Osteoblast (primary cell): ENCODE measurements at regions not wholly inside any gene's neighbourhood (a gene's known extent, or its start where the extent isn't known, plus 50 kb on each side); places are given as distances from the start of the nearest gene placed in this dataset.

ENCODE experiments used
- DNase-seq: peaks from one replicate; pipeline ENCODE4 v3.0.0; 2011; ENCODE audit warnings: low spot score, mixed read lengths; ENCODE audit not compliant: insufficient read length; ENCODE audit errors: missing footprints
- H2AFZ ChIP-seq: 2 replicates; pipeline ENCODE4 v1.6.0; 2011; ENCODE audit warnings: mild to moderate bottlenecking, low read length
- H3K27ac ChIP-seq: 2 replicates; pipeline ENCODE4 v1.5.1; 2011; ENCODE audit warnings: mild to moderate bottlenecking, low read depth, low read length, moderate library complexity
- H3K27me3 ChIP-seq: 2 replicates; pipeline ENCODE4 v1.6.0; 2012; ENCODE audit warnings: mild to moderate bottlenecking, control low read depth, inconsistent platforms, low read length, moderate library complexity; ENCODE audit not compliant: insufficient read depth
- H3K36me3 ChIP-seq: 2 replicates; pipeline ENCODE4 v1.5.1; 2011; ENCODE audit warnings: mild to moderate bottlenecking, low read length, control low read depth, moderate library complexity; ENCODE audit not compliant: insufficient read depth
- H3K4me1 ChIP-seq: 2 replicates; pipeline ENCODE4 v1.5.1; 2011; ENCODE audit warnings: mild to moderate bottlenecking, low read length, control low read depth, moderate library complexity; ENCODE audit not compliant: insufficient read depth
- H3K4me2 ChIP-seq: 2 replicates; pipeline ENCODE4 v1.6.0; 2011; ENCODE audit warnings: mild to moderate bottlenecking, low read length; ENCODE audit not compliant: insufficient read depth
- H3K4me3 ChIP-seq: fragments of 200-600 bp; sonication (generic); 3 replicates; pipeline ENCODE4 v1.5.1; 2012; ENCODE audit warnings: mild to moderate bottlenecking, low read length, inconsistent platforms; ENCODE audit not compliant: insufficient read depth
- H3K79me2 ChIP-seq: 2 replicates; pipeline ENCODE4 v1.6.0; 2012; ENCODE audit warnings: mild to moderate bottlenecking, low read length, control low read depth, inconsistent platforms; ENCODE audit not compliant: insufficient read depth
- H3K9me3 ChIP-seq: 2 replicates; pipeline ENCODE4 v1.5.1; 2011; ENCODE audit warnings: low read depth, low read length, control low read depth
- H4K20me1 ChIP-seq: 2 replicates; pipeline ENCODE4 v1.6.0; 2012; ENCODE audit warnings: mild to moderate bottlenecking, low read length, control low read depth; ENCODE audit not compliant: insufficient read depth
- TF ChIP-seq, protein P1 (sequence below): IDR thresholded peaks from 2 replicates; pipeline ENCODE4 v1.5.1; 2011; ENCODE audit warnings: mild to moderate bottlenecking, low read depth, low read length, moderate library complexity; ENCODE audit errors: extremely low read depth

DNA sequence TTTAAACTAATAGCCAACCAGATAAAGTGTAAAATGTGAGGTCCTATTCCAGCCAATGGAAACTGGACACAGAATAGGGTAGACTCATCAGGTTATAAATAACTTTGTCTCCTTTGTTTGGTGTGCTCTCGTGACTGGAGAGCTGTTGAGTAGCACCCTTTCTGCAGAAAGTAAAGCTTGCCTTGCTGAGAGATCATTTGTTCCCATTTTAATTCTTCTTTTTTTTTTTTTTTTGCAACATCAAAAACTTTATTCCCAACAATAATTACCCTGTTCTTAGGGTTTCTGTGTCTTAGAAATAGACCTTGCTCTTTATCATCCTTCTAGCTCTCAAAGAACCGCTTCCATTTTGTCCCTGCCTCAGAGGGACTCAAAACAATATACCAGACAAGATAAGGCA lies 220.4 kb downstream of the FAM76B start:
- Histone ChIP-seq H4K20me1 (no peaks in the 10 kb centered on the region), H3K27me3 (no peaks in the 10 kb centered on the region), H3K79me2 (no peaks in the 10 kb centered on the region), H3K27ac (no peak overlapping the region), H3K4me2 (no peak overlapping the region), H3K36me3 (no peaks in the 10 kb centered on the region), H3K4me1 (peaks cover 22% of the 10 kb centered on the region), H3K9me3 (peaks cover 5% of the 10 kb centered on the region), H2AFZ (no peak overlapping the region), H3K4me3 (no peak overlapping the region)
- TF ChIP-seq, protein P1, sequence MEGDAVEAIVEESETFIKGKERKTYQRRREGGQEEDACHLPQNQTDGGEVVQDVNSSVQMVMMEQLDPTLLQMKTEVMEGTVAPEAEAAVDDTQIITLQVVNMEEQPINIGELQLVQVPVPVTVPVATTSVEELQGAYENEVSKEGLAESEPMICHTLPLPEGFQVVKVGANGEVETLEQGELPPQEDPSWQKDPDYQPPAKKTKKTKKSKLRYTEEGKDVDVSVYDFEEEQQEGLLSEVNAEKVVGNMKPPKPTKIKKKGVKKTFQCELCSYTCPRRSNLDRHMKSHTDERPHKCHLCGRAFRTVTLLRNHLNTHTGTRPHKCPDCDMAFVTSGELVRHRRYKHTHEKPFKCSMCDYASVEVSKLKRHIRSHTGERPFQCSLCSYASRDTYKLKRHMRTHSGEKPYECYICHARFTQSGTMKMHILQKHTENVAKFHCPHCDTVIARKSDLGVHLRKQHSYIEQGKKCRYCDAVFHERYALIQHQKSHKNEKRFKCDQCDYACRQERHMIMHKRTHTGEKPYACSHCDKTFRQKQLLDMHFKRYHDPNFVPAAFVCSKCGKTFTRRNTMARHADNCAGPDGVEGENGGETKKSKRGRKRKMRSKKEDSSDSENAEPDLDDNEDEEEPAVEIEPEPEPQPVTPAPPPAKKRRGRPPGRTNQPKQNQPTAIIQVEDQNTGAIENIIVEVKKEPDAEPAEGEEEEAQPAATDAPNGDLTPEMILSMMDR, result no peak
- no peak for DNase-seq

DNA sequence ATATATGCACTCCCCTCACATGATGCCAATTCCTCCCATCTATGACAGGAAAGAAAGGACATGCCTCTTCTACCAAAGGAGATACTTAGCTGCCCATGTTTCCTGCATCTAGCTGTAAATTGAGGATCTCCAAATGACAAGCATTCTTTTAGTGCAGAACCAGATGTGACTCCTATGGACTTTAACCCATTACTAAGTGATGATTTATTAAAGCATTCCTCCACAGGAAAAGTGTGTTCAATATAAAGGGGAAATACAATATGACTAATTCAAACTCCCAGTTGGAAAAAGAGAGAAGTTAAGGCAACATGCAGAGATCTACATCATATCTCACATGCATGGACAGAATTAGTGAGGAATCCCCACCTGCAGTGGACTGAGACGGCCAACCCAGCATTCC lies 221.3 kb downstream of the FAM76B start:
- Histone ChIP-seq H3K4me1 (peaks cover 26% of the 10 kb centered on the region), H3K27ac (peak overlapping the region; percentile 10), H3K27me3 (no peaks in the 10 kb centered on the region), H3K9me3 (peaks cover 5% of the 10 kb centered on the region), H4K20me1 (no peaks in the 10 kb centered on the region), H3K4me3 (no peak overlapping the region), H2AFZ (no peak overlapping the region), H3K4me2 (no peak overlapping the region), H3K36me3 (no peaks in the 10 kb centered on the region), H3K79me2 (no peaks in the 10 kb centered on the region)
- TF ChIP-seq, protein P1, result no peak
- no peak for DNase-seq

DNA sequence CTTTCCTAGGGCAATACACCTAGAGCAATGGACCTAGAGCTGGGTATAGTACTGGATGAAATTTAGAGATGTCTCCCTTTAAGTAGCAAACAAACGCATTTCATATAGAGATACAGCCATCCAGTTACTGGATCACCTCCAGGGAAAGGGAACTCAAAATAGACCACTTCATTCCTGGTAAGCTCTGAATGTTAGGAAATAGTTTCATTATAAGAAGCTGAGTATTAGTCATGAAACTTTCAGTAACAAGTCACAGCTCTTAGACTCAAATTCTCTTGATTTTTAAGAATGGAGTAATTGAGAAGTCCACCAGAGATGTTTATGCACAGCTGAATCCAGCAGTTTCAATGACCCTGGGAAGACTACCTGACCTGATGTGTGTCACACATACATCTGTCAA lies 221.9 kb downstream of the FAM76B start:
- peaks cover 5% of the 10 kb centered on the region for H3K9me3 ChIP-seq
- TF ChIP-seq, protein P1, result no peak
- no peak overlapping the region for H2AFZ ChIP-seq
- no peaks in the 10 kb centered on the region for H3K79me2 ChIP-seq
- no peak overlapping the region for H3K4me3 ChIP-seq
- H3K4me1 ChIP-seq, result peaks cover 32% of the 10 kb centered on the region
- no peaks in the 10 kb centered on the region for H4K20me1 ChIP-seq
- no peaks in the 10 kb centered on the region for H3K27me3 ChIP-seq
- H3K36me3 ChIP-seq, result no peaks in the 10 kb centered on the region
- peak overlapping the region; percentile 10 for H3K27ac ChIP-seq
- DNase-seq, result no peak
- peak overlapping the region; percentile 25 for H3K4me2 ChIP-seq

DNA sequence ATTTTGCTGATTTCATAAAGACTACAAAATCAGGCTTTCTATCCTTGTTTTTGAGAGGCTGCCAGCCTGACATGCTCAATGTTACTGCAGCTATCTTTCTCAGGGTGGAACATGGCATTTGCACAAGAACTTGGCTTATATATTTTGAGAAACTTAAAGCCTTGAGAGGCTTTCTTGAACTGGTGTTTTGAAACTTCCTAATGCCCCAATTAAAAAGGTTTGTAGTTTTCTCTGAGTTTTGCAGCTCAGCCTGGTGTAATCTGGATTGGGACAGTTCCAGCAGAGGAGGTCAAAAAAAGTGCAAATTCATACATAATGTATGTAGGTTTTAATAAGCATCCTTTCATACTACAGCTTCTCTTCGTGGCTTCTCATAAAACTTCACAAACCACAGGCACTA lies 223.4 kb downstream of the FAM76B start:
- H3K27me3 ChIP-seq, result no peaks in the 10 kb centered on the region
- H3K4me1 ChIP-seq, result peaks cover 32% of the 10 kb centered on the region
- no peaks in the 10 kb centered on the region for H4K20me1 ChIP-seq
- DNase-seq, result no peak
- no peak overlapping the region for H2AFZ ChIP-seq
- no peak overlapping the region for H3K4me2 ChIP-seq
- peaks cover 5% of the 10 kb centered on the region for H3K9me3 ChIP-seq
- no peak overlapping the region for H3K4me3 ChIP-seq
- no peak overlapping the region for H3K27ac ChIP-seq
- H3K36me3 ChIP-seq, result no peaks in the 10 kb centered on the region
- H3K79me2 ChIP-seq, result no peaks in the 10 kb centered on the region
- TF ChIP-seq, protein P1, result no peak
